ENCODE measurements at regions not wholly inside any gene's neighbourhood (a gene's known extent, or its start where the extent isn't known, plus 50 kb on each side); places are given as distances from the start of the nearest gene placed in this dataset.
"Not testable (repeated sequence)": the region's sequence is repeated elsewhere in the genome, so short reads cannot be mapped to it uniquely, and the experiment has no call there.

- DNase-seq = no peak
- no peak for TF ChIP-seq POLR2A (IDR thresholded peaks at IDR 0.05; ENCODE audit: low read length)
- no peak for TF ChIP-seq GATA1 (IDR thresholded peaks at IDR 0.05; ENCODE audit: low read depth, low read length)
Measured at GRCh38 chr11:15674756-15675155, 560.0 kb downstream of the INSC start.

- no peak for DNase-seq
- TF ChIP-seq POLR2A (IDR thresholded peaks at IDR 0.05; ENCODE audit: low read length) (no peak), GATA1 (IDR thresholded peaks at IDR 0.05; ENCODE audit: low read depth, low read length) (no peak)
Measured at GRCh38 chr11:15675683-15676082, 561.0 kb downstream of the INSC start.

GRCh38 chr11:15677181-15677580, 562.5 kb downstream of the INSC start:
- no peak for DNase-seq
- TF ChIP-seq GATA1 (IDR thresholded peaks at IDR 0.05; ENCODE audit: low read depth, low read length) = no peak
- TF ChIP-seq POLR2A (IDR thresholded peaks at IDR 0.05; ENCODE audit: low read length) = no peak

- DNase-seq = no peak
- no peak for TF ChIP-seq POLR2A (IDR thresholded peaks at IDR 0.05; ENCODE audit: low read length)
- TF ChIP-seq GATA1 (IDR thresholded peaks at IDR 0.05; ENCODE audit: low read depth, low read length) = no peak
Measured at GRCh38 chr11:15683528-15683927, 568.8 kb downstream of the INSC start.

- no peak for TF ChIP-seq POLR2A (IDR thresholded peaks at IDR 0.05; ENCODE audit: low read length)
- TF ChIP-seq GATA1 (IDR thresholded peaks at IDR 0.05; ENCODE audit: low read depth, low read length) = no peak
- DNase-seq = no peak
Measured at GRCh38 chr11:15685306-15685705, 570.6 kb downstream of the INSC start.

- DNase-seq = not testable (repeated sequence)
Measured at GRCh38 chr11:15686259-15686658, 571.5 kb downstream of the INSC start.

GRCh38 chr11:15687342-15687741, 572.6 kb downstream of the INSC start:
- DNase-seq = no peak
- TF ChIP-seq GATA1 (IDR thresholded peaks at IDR 0.05; ENCODE audit: low read depth, low read length) = no peak
- TF ChIP-seq POLR2A (IDR thresholded peaks at IDR 0.05; ENCODE audit: low read length) = no peak

- TF ChIP-seq POLR2A (IDR thresholded peaks at IDR 0.05; ENCODE audit: low read length) (no peak), GATA1 (IDR thresholded peaks at IDR 0.05; ENCODE audit: low read depth, low read length) (no peak)
- DNase-seq = no peak
Measured at GRCh38 chr11:15688351-15688792, 573.6 kb downstream of the INSC start.

- TF ChIP-seq POLR2A (IDR thresholded peaks at IDR 0.05; ENCODE audit: low read length) = no peak
- no peak for TF ChIP-seq GATA1 (IDR thresholded peaks at IDR 0.05; ENCODE audit: low read depth, low read length)
- DNase-seq = no peak
Measured at GRCh38 chr11:15690320-15690719, 575.6 kb downstream of the INSC start.

GRCh38 chr11:15692739-15693138, 578.0 kb downstream of the INSC start:
- TF ChIP-seq POLR2A (IDR thresholded peaks at IDR 0.05; ENCODE audit: low read length) (no peak), GATA1 (IDR thresholded peaks at IDR 0.05; ENCODE audit: low read depth, low read length) (no peak)
- DNase-seq = no peak

GRCh38 chr11:15695096-15695721, 580.5 kb downstream of the INSC start:
- no peak for DNase-seq
- TF ChIP-seq GATA1 (IDR thresholded peaks at IDR 0.05; ENCODE audit: low read depth, low read length) (no peak), POLR2A (IDR thresholded peaks at IDR 0.05; ENCODE audit: low read length) (no peak)

GRCh38 chr11:15696069-15696468, 581.3 kb downstream of the INSC start:
- TF ChIP-seq GATA1 (IDR thresholded peaks at IDR 0.05; ENCODE audit: low read depth, low read length) (no peak), POLR2A (IDR thresholded peaks at IDR 0.05; ENCODE audit: low read length) (no peak)
- DNase-seq = no peak

- TF ChIP-seq POLR2A (IDR thresholded peaks at IDR 0.05; ENCODE audit: low read length) (no peak), GATA1 (IDR thresholded peaks at IDR 0.05; ENCODE audit: low read depth, low read length) (no peak)
Measured at GRCh38 chr11:15697437-15698236, 582.9 kb downstream of the INSC start.

GRCh38 chr11:15698855-15699254, 584.1 kb downstream of the INSC start:
- DNase-seq = no peak
- TF ChIP-seq POLR2A (IDR thresholded peaks at IDR 0.05; ENCODE audit: low read length) = no peak
- TF ChIP-seq GATA1 (IDR thresholded peaks at IDR 0.05; ENCODE audit: low read depth, low read length) = no peak

More at GRCh38 chr11:15697437-15698236, 582.9 kb downstream of the INSC start:
- no peak for DNase-seq

- DNase-seq = peak; percentile 16 to 25
Measured at GRCh38 chr11:15699978-15700377, 585.3 kb downstream of the INSC start.

More at GRCh38 chr11:15699978-15700377, 585.3 kb downstream of the INSC start:
- TF ChIP-seq GATA1 (IDR thresholded peaks at IDR 0.05; ENCODE audit: low read depth, low read length) (no peak), POLR2A (IDR thresholded peaks at IDR 0.05; ENCODE audit: low read length) (no peak)

Measured in erythroblast (primary cell).